HL-60/S4 treated with phorbol 12-myristate 13-acetate at 8.2 ng/mL for 4 days and 3 days (cell line): ENCODE measurements at regions not wholly inside any gene's neighbourhood (a gene's known extent, or its start where the extent isn't known, plus 50 kb on each side); places are given as distances from the start of the nearest gene placed in this dataset.

Experiments
- in situ Hi-C: fragments of 300-500 bp; cut with MboI; formaldehyde crosslinking; loops from 2 replicates; pipeline ENCODE4 v1.15.0; 2022; ENCODE audit warnings: low sequenced_read_pairs

DNA sequence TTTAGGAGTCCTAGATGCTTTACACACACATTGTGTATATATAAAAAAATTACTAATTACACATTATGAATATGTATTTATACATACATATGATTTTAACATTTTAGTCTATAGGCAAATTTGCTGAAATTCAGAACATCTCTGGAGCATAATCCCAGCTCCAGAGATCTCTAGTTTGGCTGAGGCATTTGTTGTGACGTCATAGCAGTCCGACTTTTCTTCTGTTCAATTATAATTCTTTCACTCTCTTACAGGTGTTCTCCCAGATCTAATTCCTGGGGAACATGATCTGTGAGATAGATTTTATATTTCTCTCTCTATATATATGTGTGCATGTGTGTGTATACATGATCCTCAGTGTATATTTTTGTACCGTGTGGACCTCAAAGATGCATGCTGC is 1876.2 kb downstream of the EFNA5 start:
- in situ Hi-C loops, result no loop called here

- in situ Hi-C loops, result no loop called here
These were observed 1881.5 kb downstream of the EFNA5 start for GRCh38 chr5:105789246-105789645.

- in situ Hi-C loops, result no loop called here
These were observed 1886.9 kb downstream of the EFNA5 start for GRCh38 chr5:105783811-105784210.

DNA sequence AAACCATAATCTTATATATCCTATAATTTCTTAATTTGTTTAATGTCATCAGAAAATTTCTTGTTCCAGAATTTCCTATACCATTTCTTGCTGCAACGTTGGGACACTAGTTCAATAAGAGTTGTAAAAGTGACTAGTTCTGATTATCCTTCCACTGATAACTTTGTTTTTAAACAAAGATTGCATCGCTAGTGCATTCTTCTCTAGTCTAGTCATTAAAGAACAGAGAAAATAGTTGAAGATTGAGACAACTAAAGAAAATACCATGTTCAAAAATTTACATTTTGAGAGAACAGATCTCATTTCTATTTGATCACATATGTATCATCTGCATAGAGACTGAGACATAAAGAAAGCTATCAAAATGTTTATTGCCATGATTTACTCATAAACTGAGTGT is 1888.2 kb downstream of the EFNA5 start:
- in situ Hi-C loops, result no loop called here

DNA sequence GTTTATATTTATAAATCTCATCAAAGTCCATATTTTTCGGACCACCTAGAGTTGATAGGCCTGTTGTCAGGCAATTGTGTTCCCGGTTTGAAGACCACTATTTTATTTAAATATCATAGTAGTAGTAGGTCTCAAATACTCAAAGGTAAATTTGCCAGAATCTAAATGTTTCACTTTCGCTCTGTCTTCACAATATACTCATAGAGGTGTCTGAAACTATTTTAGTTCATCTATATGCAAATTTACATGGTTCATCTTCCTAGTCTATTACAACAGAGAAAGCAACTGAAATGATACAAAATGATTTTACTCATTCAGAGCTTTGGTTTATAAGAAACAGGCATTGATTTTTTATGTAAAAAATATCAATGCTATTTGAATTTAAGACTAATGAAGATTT is 1897.5 kb downstream of the EFNA5 start:
- in situ Hi-C loops, result no loop called here

- in situ Hi-C loops, result no loop called here
These were observed 1903.5 kb downstream of the EFNA5 start for GRCh38 chr5:105767267-105767666.

- in situ Hi-C loops, result no loop called here
These were observed 1908.0 kb downstream of the EFNA5 start for GRCh38 chr5:105762728-105763127.

DNA sequence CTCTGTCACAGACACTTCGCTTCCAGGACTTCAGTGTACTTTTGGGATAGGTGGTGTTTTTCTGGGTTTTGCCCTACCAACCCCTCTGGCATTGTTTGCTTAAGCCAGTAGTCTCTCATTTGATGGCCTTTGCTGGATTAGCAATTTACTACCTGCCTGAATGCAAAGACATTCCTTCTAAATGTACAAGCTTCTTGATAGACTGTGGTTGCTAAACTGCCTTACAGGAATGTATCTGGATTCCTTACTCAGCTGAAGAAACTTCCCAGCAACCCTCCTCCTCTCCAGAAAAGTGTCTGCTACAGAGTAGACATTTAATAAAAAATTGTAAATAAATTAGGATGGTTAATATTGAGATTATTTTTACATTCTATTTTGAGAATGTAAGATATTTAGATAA is 1916.7 kb downstream of the EFNA5 start:
- in situ Hi-C loops, result no loop called here

- in situ Hi-C loops, result no loop called here
These were observed 1917.9 kb downstream of the EFNA5 start for GRCh38 chr5:105752801-105753200.

- in situ Hi-C loops, result no loop called here
These were observed 1918.8 kb downstream of the EFNA5 start for GRCh38 chr5:105751908-105752307.

GRCh38 chr5:105745111-105745510 is 1925.6 kb downstream of the EFNA5 start:
- in situ Hi-C loops, result no loop called here

DNA sequence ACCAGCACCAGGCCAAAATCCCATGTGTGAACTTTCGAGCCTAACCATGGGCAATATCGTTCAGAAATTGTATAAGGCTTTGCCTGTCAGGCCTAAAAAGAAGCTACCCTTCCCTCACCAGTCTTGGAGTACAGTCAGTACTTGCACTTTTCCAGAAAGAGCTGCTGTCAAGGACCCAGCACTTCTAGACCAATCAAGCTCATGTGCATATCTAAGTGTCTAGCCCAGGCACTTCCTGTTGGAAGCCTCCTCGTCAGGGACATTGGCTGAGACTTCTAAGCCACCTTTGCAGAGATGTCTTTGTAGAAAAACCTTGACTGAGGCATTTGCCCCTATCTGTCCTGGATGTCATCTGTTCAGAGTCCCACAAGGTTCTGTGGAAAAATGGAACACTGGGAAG is 1930.5 kb downstream of the EFNA5 start:
- in situ Hi-C loops, result no loop called here

GRCh38 chr5:105739732-105740131 is 1931.0 kb downstream of the EFNA5 start:
- in situ Hi-C loops, result no loop called here

GRCh38 chr5:105735704-105736103 is 1935.0 kb downstream of the EFNA5 start:
- in situ Hi-C loops, result no loop called here

- in situ Hi-C loops, result no loop called here
These were observed 1939.8 kb downstream of the EFNA5 start for GRCh38 chr5:105730982-105731381.

DNA sequence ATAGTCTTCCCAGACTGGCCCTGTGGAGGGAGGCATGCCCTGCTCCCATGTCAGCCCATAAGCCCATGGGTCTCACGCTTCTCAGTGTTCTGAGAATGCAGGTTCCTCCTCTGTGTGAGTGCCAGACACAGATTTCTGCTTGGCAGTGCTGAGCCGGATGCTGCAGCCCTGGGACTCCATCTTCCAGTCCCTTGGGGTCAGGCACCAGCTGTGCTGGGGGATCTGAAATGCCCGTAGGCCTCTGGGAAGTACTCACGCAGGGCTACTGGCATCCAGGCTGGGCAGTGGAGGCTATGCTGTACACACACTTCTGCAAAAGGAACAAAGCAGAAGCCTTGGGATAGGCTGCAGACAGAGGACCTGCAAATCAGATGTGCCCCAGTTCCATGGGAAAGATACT is 1944.6 kb downstream of the EFNA5 start:
- in situ Hi-C loops, result no loop called here

DNA sequence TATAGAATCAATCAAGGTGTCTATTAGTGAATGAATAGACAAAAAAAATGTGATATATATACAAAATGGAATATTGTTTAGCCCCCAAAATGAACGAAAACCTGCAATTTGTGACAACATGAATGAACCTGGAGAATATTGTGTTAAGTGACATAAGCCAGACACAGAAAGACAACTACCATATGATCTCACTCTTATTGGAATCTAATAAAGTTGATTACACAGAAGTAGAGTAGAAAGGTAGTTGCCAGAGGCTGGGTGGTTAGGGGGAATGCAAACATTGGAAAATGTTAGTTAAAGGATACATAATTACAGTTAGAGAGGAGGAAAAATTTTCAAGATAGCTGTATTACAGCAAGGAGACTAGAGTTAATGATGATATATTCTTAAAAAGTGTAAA is 1962.3 kb downstream of the EFNA5 start:
- in situ Hi-C loops, result no loop called here

DNA sequence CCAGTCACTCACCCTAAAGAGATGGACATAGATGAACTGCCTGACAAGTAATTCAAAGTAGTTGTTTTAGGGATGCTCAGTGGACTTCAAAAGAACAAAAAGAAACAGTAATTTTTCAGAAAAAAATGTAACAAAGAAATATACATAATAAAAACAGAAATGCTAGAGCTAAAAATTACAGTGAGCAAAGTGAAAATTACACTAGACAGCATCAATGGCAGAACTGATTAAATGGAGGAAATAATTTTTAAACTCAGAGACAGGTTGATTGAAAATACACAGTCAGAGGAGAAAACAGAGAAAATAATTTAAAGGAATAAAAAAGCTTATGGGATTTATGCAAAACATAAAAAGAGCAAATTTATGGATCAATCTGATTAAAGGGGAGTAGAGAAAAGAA is 1968.4 kb downstream of the EFNA5 start:
- in situ Hi-C loops, result no loop called here

DNA sequence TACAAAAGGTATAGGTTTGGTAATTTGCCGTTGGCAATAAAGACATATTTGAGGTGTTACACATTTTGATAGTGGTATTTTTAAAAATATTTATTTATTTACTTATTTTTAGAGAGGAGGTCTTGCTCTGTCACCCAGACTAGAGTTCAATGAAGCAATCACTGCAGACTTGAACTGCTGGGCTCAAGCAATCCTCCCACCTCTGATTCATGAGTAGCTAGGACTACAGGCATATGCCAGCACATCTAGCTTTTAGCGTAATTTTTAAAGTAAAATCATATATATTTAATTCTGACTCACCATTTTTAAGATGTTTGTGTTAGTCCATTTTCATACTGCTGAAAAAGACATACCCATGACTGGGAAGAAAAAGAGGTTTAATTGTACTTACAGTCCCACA is 1974.3 kb downstream of the EFNA5 start:
- in situ Hi-C loops, result no loop called here

DNA sequence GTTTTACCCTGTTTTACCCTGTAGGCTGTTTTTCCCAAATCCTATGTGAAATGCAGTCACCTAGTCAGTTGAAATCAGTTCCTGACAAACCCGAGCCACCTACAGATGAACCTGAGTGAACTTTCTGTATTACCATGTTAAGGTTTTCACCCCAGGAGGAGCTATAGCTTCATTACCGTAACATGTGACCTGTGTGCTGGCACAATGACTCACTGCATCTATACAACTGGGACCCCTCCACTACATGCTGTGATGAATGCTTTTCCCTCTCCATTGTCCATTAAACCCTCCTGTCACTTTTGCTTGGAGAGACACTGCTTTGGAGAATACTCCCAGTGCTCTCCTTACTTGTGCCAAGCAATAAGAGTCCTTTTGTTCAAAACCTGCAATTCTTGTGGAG is 1974.8 kb downstream of the EFNA5 start:
- in situ Hi-C loops, result no loop called here

DNA sequence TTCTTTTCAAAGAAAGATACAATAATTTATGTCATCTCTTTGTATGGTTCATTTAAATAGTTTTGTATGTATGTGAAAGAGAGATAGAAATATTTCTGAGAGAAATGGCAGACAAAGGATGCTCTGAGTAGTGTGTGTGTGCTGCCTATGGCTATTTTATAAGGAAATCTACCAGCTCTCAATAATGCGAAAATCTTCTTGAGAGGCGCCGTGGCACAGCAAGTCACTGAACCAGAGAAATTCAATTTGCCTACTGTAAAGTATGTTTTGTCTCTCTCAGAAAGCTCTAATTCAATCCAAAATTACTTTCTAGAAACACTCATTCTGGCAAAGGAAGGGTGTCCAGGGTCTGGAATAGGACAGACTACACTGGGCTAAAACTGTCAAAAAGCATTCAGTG is 1981.1 kb downstream of the EFNA5 start:
- in situ Hi-C loops, result no loop called here

DNA sequence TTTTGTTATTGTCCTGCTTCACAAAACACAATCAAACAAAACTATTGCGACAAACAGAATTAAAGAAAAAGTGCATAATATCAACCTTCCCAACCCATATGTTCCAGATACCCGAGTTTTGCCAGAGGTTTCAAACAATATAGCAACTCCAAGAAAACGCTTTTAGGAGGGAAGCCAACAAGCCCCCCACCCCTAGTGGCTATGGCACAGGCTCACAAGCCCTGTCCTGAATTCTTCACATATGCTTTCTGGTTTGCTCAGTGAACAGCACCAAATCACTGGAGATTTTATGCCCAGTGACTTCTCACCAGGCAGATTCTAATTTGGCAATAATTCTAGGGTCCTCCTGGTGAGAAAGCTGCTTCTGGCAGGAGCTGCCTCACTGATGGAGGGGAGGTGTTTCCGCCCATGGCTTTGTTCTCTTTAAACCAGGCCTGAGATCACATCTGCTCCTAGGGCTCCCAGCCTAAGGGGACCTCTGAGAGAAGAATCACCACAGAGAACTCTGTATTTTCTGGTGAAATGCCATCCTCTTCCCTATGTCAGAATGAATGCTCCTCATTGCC is 1982.4 kb downstream of the EFNA5 start:
- in situ Hi-C loops, result no loop called here

- in situ Hi-C loops, result no loop called here
These were observed 1983.2 kb downstream of the EFNA5 start for GRCh38 chr5:105687493-105687892.

DNA sequence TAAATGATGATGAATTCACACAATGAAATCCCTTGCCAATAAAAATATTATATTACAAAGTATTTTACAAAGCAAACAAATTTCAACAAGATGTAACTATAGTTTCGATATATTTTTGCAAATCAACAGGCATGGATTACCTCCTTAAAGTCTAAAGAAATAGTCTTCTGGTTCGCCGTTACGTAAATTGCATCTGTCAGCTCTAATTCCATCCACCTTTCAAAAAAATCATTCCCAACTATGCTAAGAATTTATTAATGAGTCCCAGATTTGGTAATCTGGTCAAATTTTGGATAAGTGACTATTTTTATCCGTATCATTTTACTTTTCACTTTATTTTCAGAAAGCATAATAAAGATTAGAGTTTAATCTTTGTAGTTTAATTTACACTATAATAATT is 1984.9 kb downstream of the EFNA5 start:
- in situ Hi-C loops, result no loop called here
